Stimulated activated naive B cell treated with anti-CD40 and anti-IgM and Interleukin-4, amounts not matched to agents 10 μg/mL and 1 μg/mL and 100 μg/mL, for 72 hours (primary cell): ENCODE measurements at regions not wholly inside any gene's neighbourhood (a gene's known extent, or its start where the extent isn't known, plus 50 kb on each side); places are given as distances from the start of the nearest gene placed in this dataset.

Source experiments
- ATAC-seq, 2 donors: fragments of 150-1000 bp; cut with Tn5 transposase; replicated peaks; 2 replicates each; pipeline ENCODE4 v1.10.0; 2021; ENCODE audit warnings: moderate library complexity in 1 of 2
- DNase-seq: peaks from one replicate; pipeline ENCODE4 v3.0.0; 2021
- H3K27ac Mint-ChIP-seq: one replicate; pipeline ENCODE4 v1.8.0; 2022; ENCODE audit warnings: mild to moderate bottlenecking, mixed read lengths
- H3K27me3 Mint-ChIP-seq, 2 donors: one replicate each; pipeline ENCODE4 v1.8.0; 2022; ENCODE audit warnings: mixed read lengths in 2 of 2
- H3K36me3 Mint-ChIP-seq, 2 donors: one replicate each; pipeline ENCODE4 v1.8.0; 2022; ENCODE audit warnings: mixed read lengths in 2 of 2, mild to moderate bottlenecking in 1 of 2
- H3K4me1 Mint-ChIP-seq, 2 donors: one replicate each; pipeline ENCODE4 v1.8.0; 2022; ENCODE audit warnings: mixed read lengths in 2 of 2, mild to moderate bottlenecking in 1 of 2
- H3K4me3 Mint-ChIP-seq, 2 donors: one replicate each; pipeline ENCODE4 v1.8.0; 2022; ENCODE audit warnings: mild to moderate bottlenecking in 2 of 2, mixed read lengths in 2 of 2, moderate library complexity in 1 of 2
- H3K9me3 Mint-ChIP-seq, 2 donors: one replicate each; pipeline ENCODE4 v1.8.0; 2022; ENCODE audit warnings: mixed read lengths in 2 of 2, mild to moderate bottlenecking in 1 of 2

DNA sequence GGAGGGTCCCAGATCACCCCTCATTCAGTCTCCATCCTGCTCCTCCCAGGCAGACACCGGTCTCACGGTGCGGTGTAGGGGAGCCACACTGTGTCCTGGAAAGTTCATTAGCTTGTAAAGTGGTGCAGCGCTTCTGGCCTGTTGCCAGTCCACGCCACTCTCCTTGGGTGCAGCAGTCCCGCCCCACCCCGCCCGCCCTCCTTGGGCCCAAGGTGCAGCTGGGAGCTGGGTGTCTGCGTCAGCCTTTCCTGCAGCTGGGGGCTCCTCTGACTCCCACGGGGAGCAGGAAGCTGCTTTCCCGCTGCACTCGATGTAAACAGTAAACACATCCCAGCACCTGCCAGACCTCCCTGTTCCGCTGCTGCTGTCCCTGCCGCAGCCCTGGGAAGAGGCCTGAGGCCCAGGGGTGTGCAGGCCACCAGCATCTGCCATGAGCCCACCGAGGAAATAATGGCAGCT, 53.8 kb upstream of the ASB18 start:
- H3K27ac Mint-ChIP-seq = no peak overlapping the region
- no peak overlapping the region for H3K4me3 Mint-ChIP-seq
- no peaks in the 10 kb centered on the region for H3K4me1 Mint-ChIP-seq
- peaks cover 0 to 4% of the 10 kb centered on the region in 2 donors for H3K27me3 Mint-ChIP-seq
- DNase-seq (no peak), ATAC-seq (no peak)
- peaks cover 0 to 5% of the 10 kb centered on the region in 2 donors for H3K9me3 Mint-ChIP-seq
- H3K36me3 Mint-ChIP-seq = no peaks in the 10 kb centered on the region

DNA sequence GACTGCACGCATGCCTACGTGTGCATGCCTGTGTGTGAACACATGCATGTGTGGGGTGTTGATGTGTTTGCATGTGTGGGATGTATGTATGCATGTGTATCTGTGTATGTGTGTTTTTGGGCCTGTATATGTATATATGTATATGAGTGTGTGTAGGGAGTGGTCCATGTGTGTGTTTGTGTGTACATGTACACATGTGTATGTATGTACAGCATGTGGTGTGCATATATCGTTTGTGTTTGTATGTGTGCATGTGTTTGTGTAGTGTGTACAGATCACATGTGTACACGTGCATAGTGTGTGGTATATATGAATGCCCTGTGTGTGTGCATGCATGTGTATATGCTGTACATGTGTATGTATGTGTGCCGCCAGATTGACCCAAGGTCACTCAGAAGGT, 54.2 kb upstream of the ASB18 start:
- Mint-ChIP-seq H3K9me3 (peaks cover 0 to 5% of the 10 kb centered on the region in 2 donors), H3K27me3 (peaks cover 0 to 4% of the 10 kb centered on the region in 2 donors), H3K4me1 (no peaks in the 10 kb centered on the region), H3K36me3 (no peaks in the 10 kb centered on the region), H3K27ac (no peak overlapping the region), H3K4me3 (no peak overlapping the region)
- no peak for ATAC-seq
- no peak for DNase-seq

DNA sequence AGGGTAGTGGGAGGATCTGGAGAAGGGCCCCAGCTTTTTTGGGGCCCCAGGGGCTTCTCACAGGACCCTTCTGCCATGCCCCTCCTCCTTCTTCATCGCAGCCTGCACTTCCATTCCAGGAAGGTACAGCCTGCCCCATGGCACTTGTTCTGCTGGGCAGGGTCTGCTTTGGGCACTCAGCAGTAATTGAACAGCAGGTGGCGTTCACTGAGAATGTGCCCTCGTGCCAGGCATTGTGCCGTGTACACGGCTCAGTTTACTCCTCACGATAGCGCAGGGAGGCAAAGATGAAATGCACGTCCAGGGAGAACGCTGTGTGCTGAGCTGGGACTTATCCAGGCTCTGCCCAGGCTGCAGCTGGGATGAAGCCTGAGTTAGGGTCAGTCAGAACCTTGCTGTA, 54.8 kb upstream of the ASB18 start:
- ATAC-seq (no peak), DNase-seq (no peak)
- H3K27me3 Mint-ChIP-seq = peaks cover 0 to 4% of the 10 kb centered on the region in 2 donors
- peaks cover 0 to 1% of the 10 kb centered on the region in 2 donors for H3K9me3 Mint-ChIP-seq
- no peaks in the 10 kb centered on the region for H3K36me3 Mint-ChIP-seq
- no peak overlapping the region for H3K27ac Mint-ChIP-seq
- no peaks in the 10 kb centered on the region for H3K4me1 Mint-ChIP-seq
- H3K4me3 Mint-ChIP-seq = no peak overlapping the region

DNA sequence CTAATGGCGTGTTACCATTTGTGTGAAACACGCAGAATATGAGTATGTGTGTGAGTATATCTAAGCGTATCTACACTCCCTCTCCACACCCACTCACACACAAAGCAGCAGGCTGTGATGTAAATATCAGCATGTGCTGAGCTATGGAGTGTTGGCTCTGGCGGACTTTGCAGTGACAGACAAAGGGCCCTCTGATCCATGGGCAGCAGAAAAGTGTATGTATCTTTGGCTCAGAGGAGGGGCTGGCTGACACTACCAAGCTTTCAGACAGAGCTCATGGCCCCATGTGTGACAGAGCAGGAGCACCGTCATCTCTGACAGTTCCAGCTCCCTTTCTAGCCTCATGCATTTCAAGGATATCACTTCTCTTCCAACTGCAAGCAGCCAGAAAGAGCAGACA, 57.2 kb upstream of the ASB18 start:
- ATAC-seq (no peak), DNase-seq (no peak)
- no peaks in the 10 kb centered on the region for H3K36me3 Mint-ChIP-seq
- H3K27ac Mint-ChIP-seq = no peak overlapping the region
- no peaks in the 10 kb centered on the region for H3K4me1 Mint-ChIP-seq
- peaks cover 0 to 4% of the 10 kb centered on the region in 2 donors for H3K27me3 Mint-ChIP-seq
- H3K4me3 Mint-ChIP-seq = no peak overlapping the region
- peaks cover 0 to 1% of the 10 kb centered on the region in 2 donors for H3K9me3 Mint-ChIP-seq

DNA sequence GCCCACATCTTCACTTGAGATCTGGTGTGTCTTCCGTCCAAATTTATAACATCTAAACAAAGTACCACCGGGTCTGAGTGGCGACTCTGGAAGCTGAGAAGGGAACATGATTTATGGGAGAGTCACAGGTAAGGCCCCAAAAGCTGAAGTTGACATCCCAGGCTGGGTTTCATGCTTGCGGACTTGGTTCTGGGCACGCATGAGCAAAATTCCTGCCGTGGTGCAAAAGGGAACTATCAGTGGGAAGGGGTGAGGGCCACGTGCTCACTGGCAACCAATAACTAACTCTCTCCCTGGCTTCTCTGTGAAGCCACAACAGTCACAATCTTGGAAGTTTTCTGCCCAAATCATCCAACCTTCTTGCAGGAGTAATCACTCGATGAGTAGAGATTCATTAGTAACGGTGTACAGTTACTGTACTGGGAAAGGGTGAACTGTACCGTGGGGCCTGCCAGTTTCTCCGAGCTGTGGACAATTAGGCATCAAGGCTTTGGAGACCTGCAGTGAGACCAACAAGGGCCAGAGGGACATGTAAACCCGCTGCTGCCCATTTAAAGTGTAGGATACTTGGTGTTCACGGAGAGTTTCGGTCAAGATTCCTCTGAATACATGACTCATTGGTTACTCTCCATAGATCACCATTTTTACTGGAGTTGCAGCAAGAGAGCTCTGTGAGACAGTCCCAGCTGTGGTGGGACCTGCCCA, 69.4 kb upstream of the ASB18 start:
- Mint-ChIP-seq H3K4me1 (no peaks in the 10 kb centered on the region), H3K36me3 (no peaks in the 10 kb centered on the region), H3K27ac (no peak overlapping the region), H3K4me3 (no peak overlapping the region), H3K9me3 (no peaks in the 10 kb centered on the region), H3K27me3 (peaks cover 5 to 6% of the 10 kb centered on the region in 2 donors)
- DNase-seq (no peak), ATAC-seq (no peak)

DNA sequence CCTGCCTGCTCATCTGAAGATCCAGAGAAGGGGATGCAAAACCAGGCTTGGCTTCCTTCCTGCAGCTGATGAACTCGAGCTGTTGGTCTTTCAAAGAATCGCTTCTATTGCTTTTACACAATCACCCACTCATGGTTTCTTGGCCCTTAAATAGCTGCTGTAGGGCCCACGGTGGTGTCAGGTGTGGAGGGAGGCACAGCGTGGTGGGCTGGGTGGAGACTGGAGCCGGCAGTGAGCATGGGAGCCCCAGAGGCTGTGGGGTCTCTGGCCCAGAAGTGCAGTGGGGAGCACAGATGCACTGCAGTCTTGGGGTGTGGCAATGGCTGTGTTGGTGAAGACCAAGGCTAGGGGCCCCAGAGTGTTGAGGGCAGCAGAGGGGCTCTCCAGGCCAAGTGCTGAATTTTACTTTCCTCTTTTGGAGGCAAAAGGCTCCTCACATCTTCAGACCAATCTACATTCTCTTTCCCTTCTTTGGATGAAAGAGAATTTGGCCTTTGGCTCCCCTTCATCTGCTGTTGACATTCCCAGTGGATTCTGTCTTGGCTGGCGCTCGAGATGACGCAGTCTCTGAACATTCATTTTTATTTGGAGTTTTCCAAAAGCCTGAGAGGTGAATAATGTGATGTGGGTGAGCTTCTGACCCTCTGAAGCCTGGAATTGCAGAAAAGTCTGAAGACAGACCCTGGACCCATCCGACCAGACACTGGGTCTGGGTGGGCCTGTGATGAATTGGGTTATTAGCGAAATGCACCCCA, 70.1 kb upstream of the ASB18 start:
- H3K36me3 Mint-ChIP-seq = no peaks in the 10 kb centered on the region
- DNase-seq = no peak
- H3K9me3 Mint-ChIP-seq = no peaks in the 10 kb centered on the region
- H3K4me3 Mint-ChIP-seq = no peak overlapping the region
- H3K27ac Mint-ChIP-seq = no peak overlapping the region
- ATAC-seq = no peak
- peaks cover 3 to 5% of the 10 kb centered on the region in 2 donors for H3K4me1 Mint-ChIP-seq
- peaks cover 1 to 5% of the 10 kb centered on the region in 2 donors for H3K27me3 Mint-ChIP-seq

DNA sequence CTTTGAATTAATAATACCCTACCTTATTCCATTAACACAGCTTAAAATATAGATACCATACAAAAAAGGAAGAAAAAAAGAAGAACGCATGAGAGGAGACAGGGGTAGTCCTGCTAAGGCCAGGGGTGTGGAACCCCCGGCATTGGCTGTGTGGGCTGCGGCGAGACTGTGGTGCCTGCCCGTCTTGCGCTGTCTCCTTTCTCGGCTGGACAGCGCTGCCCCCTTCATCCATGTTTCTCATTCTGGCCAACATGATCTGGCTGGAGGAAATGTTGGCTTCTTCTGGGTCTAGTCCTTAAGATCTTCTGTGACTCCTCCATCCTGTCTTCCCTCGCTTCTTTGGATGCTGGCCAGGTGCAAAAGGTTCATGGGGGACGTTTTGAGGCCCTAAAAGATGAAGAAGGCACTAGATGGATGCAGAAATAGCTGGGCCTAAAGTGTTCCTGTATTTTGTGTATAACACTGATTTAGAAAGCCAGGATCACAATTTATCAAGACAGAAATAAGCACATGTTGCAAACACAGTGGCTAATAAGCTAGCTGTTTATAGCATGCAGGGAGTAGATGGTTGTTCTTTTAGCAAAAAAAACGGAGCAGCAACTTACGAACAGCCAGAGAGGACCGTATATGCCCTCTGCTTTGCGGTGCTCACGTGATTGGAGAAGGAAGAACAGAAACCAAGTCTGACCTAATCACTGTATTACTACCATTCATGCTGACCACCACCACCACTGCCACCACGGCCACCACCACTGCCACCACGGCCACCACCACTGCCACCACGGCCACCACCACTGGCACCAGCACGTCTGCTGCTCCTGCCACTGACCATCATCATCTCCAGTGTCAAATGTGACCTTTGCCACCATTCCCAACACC, 71.7 kb upstream of the ASB18 start:
- DNase-seq (no peak), ATAC-seq (no peak)
- no peaks in the 10 kb centered on the region for H3K36me3 Mint-ChIP-seq
- no peaks in the 10 kb centered on the region for H3K27me3 Mint-ChIP-seq
- H3K27ac Mint-ChIP-seq = no peak overlapping the region
- no peaks in the 10 kb centered on the region for H3K9me3 Mint-ChIP-seq
- H3K4me3 Mint-ChIP-seq = no peak overlapping the region
- peaks cover 3 to 6% of the 10 kb centered on the region in 2 donors for H3K4me1 Mint-ChIP-seq

DNA sequence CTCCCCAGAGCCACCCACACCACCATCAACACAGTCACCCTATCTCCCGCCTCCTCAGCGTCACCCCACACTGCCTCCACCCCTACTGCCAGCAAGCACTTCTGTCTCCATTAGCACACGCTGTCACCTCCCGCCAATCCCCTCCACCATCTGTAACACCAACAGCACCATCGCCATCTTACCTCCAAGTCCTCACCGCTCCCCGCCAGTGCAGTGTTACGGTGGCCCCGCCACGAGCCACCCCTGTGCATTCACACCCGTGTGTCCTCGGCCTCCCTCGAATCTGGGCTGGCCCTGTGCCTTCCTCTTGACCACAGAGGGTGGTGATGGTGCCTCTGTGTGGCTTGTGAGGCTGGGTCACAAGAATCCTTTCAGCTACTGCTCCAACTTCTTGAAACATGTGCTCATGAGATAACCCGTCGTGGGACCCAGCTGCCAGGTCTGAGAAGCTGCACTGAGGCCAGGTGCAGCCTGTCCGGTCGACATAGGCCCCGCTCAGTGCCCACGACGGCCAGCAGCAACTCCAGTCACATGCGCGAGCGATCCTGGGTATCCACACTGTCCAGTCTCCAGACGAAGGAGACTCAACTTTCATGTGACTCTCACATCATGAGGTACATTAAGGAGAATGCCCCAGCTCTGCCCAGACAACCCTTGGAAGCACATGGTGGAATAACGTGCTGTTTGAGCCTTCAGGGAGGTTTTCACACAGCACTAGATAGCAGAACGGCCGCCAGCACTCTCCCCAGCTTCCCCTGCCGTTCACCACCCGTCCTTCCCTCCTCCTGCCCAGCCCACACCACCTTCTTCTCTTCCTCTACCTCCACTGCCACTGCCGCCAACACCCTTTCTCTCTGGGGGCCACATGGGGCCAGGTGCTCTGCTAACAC, 72.6 kb upstream of the ASB18 start:
- Mint-ChIP-seq H3K4me3 (no peak overlapping the region), H3K27me3 (no peaks in the 10 kb centered on the region), H3K4me1 (peaks cover 3 to 6% of the 10 kb centered on the region in 2 donors), H3K27ac (peak overlapping the region; percentile 32), H3K36me3 (no peaks in the 10 kb centered on the region), H3K9me3 (no peaks in the 10 kb centered on the region)
- no peak for DNase-seq
- peak in 1 of 2 donors; percentile 14 for ATAC-seq

DNA sequence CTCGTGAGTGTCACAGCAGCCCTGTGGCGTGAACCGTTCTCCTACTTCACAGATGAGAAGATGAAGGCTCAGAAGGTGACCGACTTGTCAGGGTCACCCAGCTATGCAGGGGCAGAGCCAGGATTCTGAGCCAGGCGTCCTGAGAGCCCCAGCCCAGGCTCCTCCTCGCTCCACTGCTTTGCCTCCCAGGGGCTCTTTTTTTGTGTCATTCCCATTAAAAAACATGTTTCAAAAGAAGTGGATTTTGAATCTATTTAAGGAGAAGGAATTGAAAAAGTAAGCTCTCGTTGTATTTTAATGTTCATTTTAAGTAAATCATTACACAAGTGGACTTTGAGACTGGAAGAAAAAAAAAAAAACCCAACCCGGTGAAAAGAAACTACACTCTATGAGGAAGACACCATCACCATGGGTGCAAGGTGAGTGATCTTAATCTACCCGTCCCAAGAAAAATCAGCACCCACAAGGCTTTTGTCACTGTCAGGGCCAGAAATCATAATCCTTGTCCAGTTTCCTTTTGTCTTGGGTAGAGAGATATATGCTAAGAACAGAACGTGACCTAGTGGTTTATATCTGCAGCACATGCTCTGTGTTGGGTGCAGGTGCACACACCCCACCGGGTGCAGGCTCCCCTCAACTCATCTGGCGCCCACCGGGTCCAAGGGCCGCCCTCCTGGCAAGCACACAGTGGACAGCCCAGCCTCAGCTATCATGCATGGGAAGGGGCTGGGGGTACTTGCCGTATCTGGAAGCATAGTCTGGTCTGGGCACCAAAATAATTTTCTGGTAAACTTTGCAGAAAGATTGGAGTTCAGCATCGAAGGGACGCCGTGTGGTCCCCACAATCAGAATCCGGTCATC, 73.5 kb upstream of the ASB18 start:
- DNase-seq (no peak), ATAC-seq (no peak)
- H3K36me3 Mint-ChIP-seq = no peaks in the 10 kb centered on the region
- no peaks in the 10 kb centered on the region for H3K9me3 Mint-ChIP-seq
- peaks cover 3 to 6% of the 10 kb centered on the region in 2 donors for H3K4me1 Mint-ChIP-seq
- peaks cover 0 to 1% of the 10 kb centered on the region in 2 donors for H3K27me3 Mint-ChIP-seq
- no peak overlapping the region for H3K4me3 Mint-ChIP-seq
- H3K27ac Mint-ChIP-seq = no peak overlapping the region

DNA sequence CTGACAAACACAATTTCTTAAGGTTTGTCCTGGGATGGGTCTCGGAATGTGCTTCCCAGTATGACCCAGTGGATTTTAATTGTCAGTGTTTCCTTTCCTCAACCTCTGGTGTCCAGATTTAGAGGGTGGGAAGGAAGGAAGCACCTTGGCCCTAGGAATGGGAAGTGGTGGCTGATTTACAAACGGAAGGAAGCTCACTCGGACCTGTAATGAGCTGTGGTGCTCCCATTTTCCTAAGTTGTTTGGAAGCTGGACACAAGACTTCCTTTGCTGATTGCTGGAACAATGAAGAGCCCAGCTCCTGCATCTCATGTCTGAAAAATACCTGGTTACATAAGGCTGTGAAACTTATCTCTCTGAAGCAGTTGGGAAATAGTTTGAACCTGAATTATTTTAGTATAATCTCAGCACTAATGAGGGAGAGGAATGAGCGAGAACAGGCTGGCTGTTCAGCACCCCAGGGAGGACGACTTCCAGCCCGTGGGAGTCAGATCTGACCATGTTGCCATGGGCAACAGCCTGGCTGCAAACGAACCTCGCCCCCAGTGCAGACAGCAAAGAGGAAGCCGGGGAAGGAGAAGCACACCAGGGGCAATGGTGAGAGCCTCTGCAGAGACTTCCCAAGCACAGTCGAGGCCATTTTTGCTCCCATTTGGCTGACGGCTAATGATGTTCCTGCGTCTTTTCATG, 74.4 kb upstream of the ASB18 start:
- H3K27me3 Mint-ChIP-seq = peaks cover 0 to 10% of the 10 kb centered on the region in 2 donors
- H3K27ac Mint-ChIP-seq = no peak overlapping the region
- no peaks in the 10 kb centered on the region for H3K36me3 Mint-ChIP-seq
- DNase-seq = no peak
- peaks cover 3 to 6% of the 10 kb centered on the region in 2 donors for H3K4me1 Mint-ChIP-seq
- no peaks in the 10 kb centered on the region for H3K9me3 Mint-ChIP-seq
- no peak overlapping the region for H3K4me3 Mint-ChIP-seq
- ATAC-seq = peak in 1 of 2 donors; percentile 48

DNA sequence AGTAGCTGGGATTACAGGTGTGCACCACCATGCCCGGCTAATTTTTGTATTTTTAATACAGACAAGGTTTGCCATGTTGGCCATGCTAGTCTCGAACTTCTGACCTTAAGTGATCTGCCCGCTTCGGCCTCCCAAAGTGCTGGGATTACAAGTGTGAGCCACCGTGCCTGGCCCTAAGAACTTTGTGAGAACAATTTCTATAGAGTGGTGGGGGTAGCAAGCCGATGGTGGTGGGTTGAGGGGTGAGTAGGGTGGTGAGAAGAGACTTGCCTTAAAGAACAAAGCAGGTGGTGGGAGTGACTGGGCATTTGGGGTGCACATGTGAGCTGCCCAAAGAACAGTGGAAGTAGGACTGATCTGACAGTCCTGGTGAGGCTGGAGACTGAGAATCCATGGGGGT, 76.0 kb upstream of the ASB18 start:
- ATAC-seq = no peak
- no peak for DNase-seq
- Mint-ChIP-seq H3K9me3 (no peaks in the 10 kb centered on the region), H3K27ac (no peak overlapping the region), H3K4me3 (no peak overlapping the region), H3K4me1 (peaks cover 3 to 6% of the 10 kb centered on the region in 2 donors), H3K36me3 (no peaks in the 10 kb centered on the region), H3K27me3 (peaks cover 0 to 10% of the 10 kb centered on the region in 2 donors)

DNA sequence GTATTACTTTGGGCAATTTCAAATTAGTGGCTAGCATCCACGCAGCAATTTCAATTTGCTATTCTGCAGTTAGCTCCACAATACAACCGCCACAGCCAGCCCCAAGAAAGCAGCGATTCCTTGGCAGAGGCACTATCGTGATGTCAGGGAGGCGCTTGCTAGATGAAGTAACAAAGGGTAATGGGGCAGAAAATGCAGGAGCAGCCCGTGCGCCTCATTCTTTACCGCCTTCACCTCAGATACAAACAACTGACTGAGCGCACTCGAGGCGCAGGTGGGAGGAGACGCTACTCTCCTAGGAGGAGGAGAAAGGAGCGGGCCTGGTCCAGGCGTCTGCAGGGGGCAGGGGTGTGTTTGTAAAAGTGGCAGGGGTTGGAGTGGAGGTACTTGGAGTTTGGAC, 76.9 kb upstream of the ASB18 start:
- H3K36me3 Mint-ChIP-seq = no peaks in the 10 kb centered on the region
- no peak overlapping the region for H3K27ac Mint-ChIP-seq
- H3K4me1 Mint-ChIP-seq = peaks cover 3 to 6% of the 10 kb centered on the region in 2 donors
- no peaks in the 10 kb centered on the region for H3K9me3 Mint-ChIP-seq
- no peak for DNase-seq
- no peak overlapping the region for H3K4me3 Mint-ChIP-seq
- peaks cover 0 to 10% of the 10 kb centered on the region in 2 donors for H3K27me3 Mint-ChIP-seq
- ATAC-seq = no peak
